ENCODE measurements at regions not wholly inside any gene's neighbourhood (a gene's known extent, or its start where the extent isn't known, plus 50 kb on each side); places are given as distances from the start of the nearest gene placed in this dataset.

DNA sequence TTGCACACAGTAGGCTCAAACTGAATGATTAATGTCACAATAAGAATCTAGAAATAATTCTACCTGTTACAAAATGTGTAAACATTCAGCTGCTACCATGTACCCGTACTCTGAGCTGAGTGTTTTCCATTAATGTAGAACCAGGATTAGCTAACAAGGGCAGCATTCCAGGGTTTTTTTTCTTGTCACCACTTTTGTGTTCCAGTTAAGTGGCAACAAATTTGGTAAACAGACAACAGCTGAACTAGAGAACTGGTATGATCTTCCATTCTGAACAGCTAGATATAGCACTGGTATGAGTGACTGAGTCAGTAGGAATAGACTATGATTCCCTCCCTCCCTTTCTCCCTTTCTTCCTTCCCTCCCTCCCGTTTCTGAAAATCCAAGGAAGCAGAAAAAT is 229.4 kb downstream of the CD47 start:
- TF ChIP-seq FOXP2 (optimal IDR thresholded peaks at IDR 0.05; ENCODE audit: borderline replicate concordance, extremely low read depth, extremely low read length, insufficient read depth) (no peak), SIN3A (IDR thresholded peaks at IDR 0.05; ENCODE audit: borderline replicate concordance, insufficient read depth, low read length) (no peak), TAF1 (IDR thresholded peaks at IDR 0.05; ENCODE audit: borderline replicate concordance, insufficient read depth, low read length) (no peak), REST (IDR thresholded peaks at IDR 0.05; ENCODE audit: insufficient read depth in 1 of 2, low read depth in 2 of 2, low read length in 2 of 2) (no peak), POLR2AphosphoS5 (IDR thresholded peaks at IDR 0.05; ENCODE audit: low read depth, low read length) (no peak)

All from PFSK-1 (cell line).